ENCODE measurements at regions not wholly inside any gene's neighbourhood (a gene's known extent, or its start where the extent isn't known, plus 50 kb on each side); places are given as distances from the start of the nearest gene placed in this dataset.

DNA sequence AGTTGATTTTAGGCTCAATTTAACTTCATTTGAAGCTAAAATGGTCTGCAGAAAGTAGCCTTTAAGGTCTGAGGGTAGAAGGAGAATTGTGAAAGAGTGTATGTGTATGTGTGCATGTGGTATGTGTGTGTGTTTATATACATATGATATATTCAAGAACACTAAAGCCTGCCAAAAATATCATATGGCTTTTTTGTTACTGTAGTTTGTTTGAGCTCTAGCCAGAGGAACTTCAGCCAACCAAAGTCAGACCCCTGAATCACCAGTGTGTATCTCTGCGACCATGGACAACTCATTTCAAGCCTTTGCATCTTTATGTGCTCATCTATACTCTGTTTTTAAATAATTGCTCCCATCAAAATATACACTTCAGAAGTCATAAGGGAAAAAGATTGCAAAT lies 58.4 kb upstream of the HDAC9 start:
- ATAC-seq (no peak), FAIRE-seq (no peak), DNase-seq (ENCODE audit: low read depth, low spot score) (no peak)
- Histone ChIP-seq H3K4me1 (ENCODE audit: control insufficient read depth, insufficient read depth, low read length) (no peaks in the 10 kb centered on the region), H3K27me3 (replicated peaks in 1 of 2; ENCODE audit: control insufficient read depth in 2 of 2, insufficient read depth in 2 of 2, low read length in 1 of 2) (no peaks in the 10 kb centered on the region), H3K27ac (ENCODE audit: control insufficient read depth, insufficient read depth) (no peak overlapping the region), H3K36me3 (ENCODE audit: control insufficient read depth in 2 of 2, insufficient read depth in 2 of 2, low read length in 1 of 2) (no peaks in the 10 kb centered on the region), H2AFZ (ENCODE audit: control insufficient read depth, low read depth, low read length) (no peak overlapping the region), H3K9me3 (replicated peaks; ENCODE audit: control insufficient read depth, insufficient read depth, low read length) (no peaks in the 10 kb centered on the region), H3K4me3 (no peak overlapping the region), H3K79me2 (ENCODE audit: control insufficient read depth, insufficient read depth, low read length) (no peaks in the 10 kb centered on the region), H4K20me1 (ENCODE audit: control insufficient read depth, insufficient read depth) (no peaks in the 10 kb centered on the region), H3K4me2 (ENCODE audit: control insufficient read depth, insufficient read depth) (no peak overlapping the region), H3K9ac (ENCODE audit: control insufficient read depth, insufficient read depth, low read length) (no peak overlapping the region)
- no peak for TF ChIP-seq POLR2A (IDR thresholded peaks at IDR 0.05; ENCODE audit: low read depth, low read length)
- TF ChIP-seq, protein P1, sequence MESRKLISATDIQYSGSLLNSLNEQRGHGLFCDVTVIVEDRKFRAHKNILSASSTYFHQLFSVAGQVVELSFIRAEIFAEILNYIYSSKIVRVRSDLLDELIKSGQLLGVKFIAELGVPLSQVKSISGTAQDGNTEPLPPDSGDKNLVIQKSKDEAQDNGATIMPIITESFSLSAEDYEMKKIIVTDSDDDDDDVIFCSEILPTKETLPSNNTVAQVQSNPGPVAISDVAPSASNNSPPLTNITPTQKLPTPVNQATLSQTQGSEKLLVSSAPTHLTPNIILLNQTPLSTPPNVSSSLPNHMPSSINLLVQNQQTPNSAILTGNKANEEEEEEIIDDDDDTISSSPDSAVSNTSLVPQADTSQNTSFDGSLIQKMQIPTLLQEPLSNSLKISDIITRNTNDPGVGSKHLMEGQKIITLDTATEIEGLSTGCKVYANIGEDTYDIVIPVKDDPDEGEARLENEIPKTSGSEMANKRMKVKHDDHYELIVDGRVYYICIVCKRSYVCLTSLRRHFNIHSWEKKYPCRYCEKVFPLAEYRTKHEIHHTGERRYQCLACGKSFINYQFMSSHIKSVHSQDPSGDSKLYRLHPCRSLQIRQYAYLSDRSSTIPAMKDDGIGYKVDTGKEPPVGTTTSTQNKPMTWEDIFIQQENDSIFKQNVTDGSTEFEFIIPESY (IDR thresholded peaks at IDR 0.05), result no peak
- TF ChIP-seq, protein P2, sequence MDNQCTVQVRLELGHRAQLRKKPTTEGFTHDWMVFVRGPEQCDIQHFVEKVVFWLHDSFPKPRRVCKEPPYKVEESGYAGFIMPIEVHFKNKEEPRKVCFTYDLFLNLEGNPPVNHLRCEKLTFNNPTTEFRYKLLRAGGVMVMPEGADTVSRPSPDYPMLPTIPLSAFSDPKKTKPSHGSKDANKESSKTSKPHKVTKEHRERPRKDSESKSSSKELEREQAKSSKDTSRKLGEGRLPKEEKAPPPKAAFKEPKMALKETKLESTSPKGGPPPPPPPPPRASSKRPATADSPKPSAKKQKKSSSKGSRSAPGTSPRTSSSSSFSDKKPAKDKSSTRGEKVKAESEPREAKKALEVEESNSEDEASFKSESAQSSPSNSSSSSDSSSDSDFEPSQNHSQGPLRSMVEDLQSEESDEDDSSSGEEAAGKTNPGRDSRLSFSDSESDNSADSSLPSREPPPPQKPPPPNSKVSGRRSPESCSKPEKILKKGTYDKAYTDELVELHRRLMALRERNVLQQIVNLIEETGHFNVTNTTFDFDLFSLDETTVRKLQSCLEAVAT (IDR thresholded peaks at IDR 0.05), result no peak
- TF ChIP-seq, protein P3, sequence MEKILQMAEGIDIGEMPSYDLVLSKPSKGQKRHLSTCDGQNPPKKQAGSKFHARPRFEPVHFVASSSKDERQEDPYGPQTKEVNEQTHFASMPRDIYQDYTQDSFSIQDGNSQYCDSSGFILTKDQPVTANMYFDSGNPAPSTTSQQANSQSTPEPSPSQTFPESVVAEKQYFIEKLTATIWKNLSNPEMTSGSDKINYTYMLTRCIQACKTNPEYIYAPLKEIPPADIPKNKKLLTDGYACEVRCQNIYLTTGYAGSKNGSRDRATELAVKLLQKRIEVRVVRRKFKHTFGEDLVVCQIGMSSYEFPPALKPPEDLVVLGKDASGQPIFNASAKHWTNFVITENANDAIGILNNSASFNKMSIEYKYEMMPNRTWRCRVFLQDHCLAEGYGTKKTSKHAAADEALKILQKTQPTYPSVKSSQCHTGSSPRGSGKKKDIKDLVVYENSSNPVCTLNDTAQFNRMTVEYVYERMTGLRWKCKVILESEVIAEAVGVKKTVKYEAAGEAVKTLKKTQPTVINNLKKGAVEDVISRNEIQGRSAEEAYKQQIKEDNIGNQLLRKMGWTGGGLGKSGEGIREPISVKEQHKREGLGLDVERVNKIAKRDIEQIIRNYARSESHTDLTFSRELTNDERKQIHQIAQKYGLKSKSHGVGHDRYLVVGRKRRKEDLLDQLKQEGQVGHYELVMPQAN (conservative IDR thresholded peaks at IDR 0.05), result no peak
- TF ChIP-seq SIN3A (IDR thresholded peaks at IDR 0.05; ENCODE audit: low read depth, low read length), result no peak
- TF ChIP-seq ZNF384 (IDR thresholded peaks at IDR 0.05; ENCODE audit: borderline replicate concordance, low read depth, low read length), result no peak
- no peak for TF ChIP-seq PML (IDR thresholded peaks at IDR 0.05; ENCODE audit: low read length)
- TF ChIP-seq MXI1 (IDR thresholded peaks at IDR 0.05; ENCODE audit: low read depth, low read length), result no peak
- no peak for TF ChIP-seq TCF7 (IDR thresholded peaks at IDR 0.05; ENCODE audit: borderline replicate concordance)
- no peak for TF ChIP-seq BRCA1 (IDR thresholded peaks at IDR 0.05; ENCODE audit: low read depth, low read length)
- no peak for TF ChIP-seq RBBP5 (conservative IDR thresholded peaks at IDR 0.05)
- TF ChIP-seq, protein P4, sequence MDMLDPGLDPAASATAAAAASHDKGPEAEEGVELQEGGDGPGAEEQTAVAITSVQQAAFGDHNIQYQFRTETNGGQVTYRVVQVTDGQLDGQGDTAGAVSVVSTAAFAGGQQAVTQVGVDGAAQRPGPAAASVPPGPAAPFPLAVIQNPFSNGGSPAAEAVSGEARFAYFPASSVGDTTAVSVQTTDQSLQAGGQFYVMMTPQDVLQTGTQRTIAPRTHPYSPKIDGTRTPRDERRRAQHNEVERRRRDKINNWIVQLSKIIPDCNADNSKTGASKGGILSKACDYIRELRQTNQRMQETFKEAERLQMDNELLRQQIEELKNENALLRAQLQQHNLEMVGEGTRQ (IDR thresholded peaks at IDR 0.05; ENCODE audit: borderline replicate concordance, low read depth, low read length), result no peak
- TF ChIP-seq, protein P5, sequence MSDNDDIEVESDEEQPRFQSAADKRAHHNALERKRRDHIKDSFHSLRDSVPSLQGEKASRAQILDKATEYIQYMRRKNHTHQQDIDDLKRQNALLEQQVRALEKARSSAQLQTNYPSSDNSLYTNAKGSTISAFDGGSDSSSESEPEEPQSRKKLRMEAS (IDR thresholded peaks at IDR 0.05; ENCODE audit: low read depth, low read length), result no peak
- TF ChIP-seq TARDBP (IDR thresholded peaks at IDR 0.05; ENCODE audit: borderline replicate concordance), result no peak
- no peak for TF ChIP-seq MEF2B (IDR thresholded peaks at IDR 0.05; ENCODE audit: partially characterized antibody, poor library complexity, severe bottlenecking)
- no peak for TF ChIP-seq PAX5 (IDR thresholded peaks at IDR 0.05; ENCODE audit: borderline replicate concordance, low read depth, low read length)
- no peak for TF ChIP-seq NBN (IDR thresholded peaks at IDR 0.05)
- TF ChIP-seq BMI1 (IDR thresholded peaks at IDR 0.05; ENCODE audit: borderline replicate concordance), result no peak
- BruUV-seq (replicated peaks), result no TSS peak
- ChIA-PET RAD21 (ENCODE audit: unreplicated experiment) (no interaction called here), SMC1A (ENCODE audit: uncharacterized antibody, unreplicated experiment) (no interaction called here), POLR2A (no interaction called here), CTCF (no interaction called here)
- 0% methylated on average over 1 of the region's 1 CpG for WGBS (ENCODE audit: insufficient coverage, insufficient replicate concordance, low lambda C conversion rate, missing lambda C conversion rate)
- in situ Hi-C loops (cut with MboI) (no loop called here), intact Hi-C loops (cut with micrococcal nuclease; ENCODE audit: unreplicated experiment) (no loop called here)
